HG03558 (cell line): ENCODE measurements at regions not wholly inside any gene's neighbourhood (a gene's known extent, or its start where the extent isn't known, plus 50 kb on each side); places are given as distances from the start of the nearest gene placed in this dataset.

Experiments used
- ATAC-seq: cut with Tn5 transposase; IDR thresholded peaks from one replicate; pipeline ENCODE4 v1.9.1; 2021; ENCODE audit warnings: moderate number of reproducible peaks; ENCODE audit not compliant: unreplicated experiment; ENCODE audit errors: extremely low read depth

DNA sequence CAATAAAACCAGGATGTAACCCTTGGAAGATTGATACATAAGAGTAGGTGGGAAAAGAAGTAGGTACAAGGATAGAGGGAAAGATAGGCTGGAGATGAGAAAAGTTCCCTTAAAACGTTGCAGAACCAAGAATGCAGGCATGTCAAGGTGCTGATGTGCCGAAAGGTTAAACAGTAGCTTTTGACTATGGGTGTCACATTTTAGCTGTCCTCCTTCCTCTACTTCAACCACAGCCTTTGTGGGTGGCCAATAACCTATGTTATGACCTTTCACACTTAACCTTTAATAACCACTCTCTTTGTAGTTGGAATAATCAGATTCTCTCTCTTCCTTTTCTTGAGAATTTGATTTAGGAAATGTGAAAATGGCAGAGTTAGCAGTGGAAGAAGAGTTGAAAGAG, 184.5 kb upstream of the GAP43 start:
- no peak for ATAC-seq

DNA sequence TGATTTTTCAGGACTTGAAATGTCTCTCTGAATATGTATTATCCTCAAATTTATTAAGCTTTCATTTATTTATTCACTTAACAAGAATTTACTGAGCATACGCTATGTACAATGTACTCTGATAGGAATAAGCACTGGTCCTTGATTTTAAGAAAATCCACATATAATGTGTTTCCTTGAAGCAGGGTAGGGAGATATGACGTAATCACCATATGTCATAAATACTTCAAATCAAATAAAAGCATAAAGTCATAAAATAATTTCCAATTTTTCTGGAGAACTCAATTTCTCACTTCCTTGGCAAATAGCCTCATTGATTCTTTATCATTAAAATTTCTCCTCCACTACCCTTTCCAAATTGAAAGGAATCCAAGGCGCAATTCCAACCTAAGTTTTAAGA, 177.8 kb upstream of the GAP43 start:
- no peak for ATAC-seq

DNA sequence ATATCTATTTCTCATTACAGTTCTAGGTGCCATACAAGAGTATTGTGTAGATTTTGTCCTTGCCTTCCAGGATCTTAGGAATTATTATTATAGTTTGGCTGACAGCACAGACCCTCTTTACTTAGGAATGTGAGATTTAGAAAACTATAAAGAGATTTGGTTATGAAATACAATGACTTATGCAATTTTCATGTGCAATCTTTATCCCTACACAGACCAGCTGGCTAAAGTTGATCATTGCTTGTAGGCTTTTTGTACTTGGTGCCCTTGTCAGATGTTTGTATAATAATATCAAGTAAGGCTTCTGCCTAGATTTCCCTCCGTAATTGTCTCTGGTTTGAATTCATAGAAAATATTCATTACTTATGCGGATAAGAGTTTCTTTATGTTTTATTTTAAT, 174.5 kb upstream of the GAP43 start:
- no peak for ATAC-seq

DNA sequence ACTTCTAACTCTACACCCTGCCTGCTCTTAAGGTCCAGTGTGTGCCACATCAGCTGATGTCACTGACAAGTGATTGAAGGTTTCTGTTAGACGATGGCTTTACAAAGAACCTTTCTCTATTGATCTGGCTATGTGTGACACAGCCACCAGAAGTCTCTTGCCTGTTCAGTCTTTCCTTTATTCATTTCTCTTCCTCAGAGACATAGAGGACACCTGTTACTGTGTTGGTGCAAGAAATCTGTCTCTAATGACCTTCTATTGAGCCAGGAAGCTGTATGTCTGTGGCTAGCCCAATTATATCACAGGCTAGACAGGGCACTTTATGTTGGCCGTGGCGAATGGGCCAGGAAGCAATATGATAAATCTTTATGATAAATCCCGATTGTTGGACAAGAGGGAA, 173.3 kb upstream of the GAP43 start:
- ATAC-seq, result no peak

DNA sequence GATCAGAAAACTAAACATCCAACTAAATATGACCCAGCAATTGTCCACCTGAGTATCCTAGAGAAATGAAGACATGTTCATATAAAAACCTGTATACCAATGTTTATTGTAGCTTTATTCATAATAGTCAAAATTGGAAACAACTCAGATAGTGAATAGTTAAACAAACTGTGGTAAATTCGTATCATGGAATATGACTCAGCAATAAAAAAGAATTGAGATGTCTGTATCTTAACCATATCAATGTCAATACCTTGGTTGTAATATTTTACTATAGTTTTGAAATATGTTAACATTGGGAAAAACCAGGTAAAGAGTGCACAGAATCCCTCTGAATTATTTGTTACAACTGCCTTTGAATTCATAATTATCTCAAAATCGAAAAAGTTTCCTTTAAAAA, 159.3 kb upstream of the GAP43 start:
- no peak for ATAC-seq

DNA sequence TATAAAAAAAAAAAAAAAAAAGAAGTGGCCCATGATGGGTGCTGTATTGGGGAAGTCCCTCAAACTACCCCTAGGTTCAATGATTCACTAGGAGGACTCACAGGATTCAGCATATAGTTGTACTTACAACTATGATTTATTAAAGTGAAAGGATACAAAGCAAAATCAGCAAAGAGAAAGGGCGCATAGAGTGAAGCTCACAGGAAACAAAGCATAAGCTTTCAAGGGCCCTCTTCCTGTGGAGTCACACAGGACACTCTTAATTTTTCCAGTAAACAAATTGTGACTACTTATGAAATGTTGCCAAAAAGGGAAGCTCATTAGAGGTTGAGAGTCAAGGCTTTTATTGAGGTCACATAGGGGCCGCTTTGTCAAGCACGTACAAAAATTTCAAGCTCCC, 153.7 kb upstream of the GAP43 start:
- ATAC-seq, result peak; percentile 71

DNA sequence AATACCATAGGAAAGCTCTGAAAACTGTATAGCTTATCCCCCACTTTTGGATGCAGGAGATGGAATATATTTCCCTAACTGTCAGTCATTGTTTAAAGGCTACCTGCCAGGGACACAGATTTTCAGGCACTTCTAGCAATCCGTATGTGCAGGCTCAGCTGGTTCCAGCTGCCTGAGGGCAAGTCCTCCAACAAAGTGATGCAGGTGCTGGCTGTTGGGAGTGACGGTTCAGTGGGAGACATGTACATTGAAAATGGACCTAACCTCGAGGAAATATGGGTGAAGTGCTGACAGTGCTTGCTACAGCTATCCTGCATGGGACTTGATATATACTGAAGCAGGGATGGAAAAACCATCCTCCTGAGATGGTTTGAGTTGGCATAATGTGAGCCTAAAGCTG, 153.1 kb upstream of the GAP43 start:
- no peak for ATAC-seq

DNA sequence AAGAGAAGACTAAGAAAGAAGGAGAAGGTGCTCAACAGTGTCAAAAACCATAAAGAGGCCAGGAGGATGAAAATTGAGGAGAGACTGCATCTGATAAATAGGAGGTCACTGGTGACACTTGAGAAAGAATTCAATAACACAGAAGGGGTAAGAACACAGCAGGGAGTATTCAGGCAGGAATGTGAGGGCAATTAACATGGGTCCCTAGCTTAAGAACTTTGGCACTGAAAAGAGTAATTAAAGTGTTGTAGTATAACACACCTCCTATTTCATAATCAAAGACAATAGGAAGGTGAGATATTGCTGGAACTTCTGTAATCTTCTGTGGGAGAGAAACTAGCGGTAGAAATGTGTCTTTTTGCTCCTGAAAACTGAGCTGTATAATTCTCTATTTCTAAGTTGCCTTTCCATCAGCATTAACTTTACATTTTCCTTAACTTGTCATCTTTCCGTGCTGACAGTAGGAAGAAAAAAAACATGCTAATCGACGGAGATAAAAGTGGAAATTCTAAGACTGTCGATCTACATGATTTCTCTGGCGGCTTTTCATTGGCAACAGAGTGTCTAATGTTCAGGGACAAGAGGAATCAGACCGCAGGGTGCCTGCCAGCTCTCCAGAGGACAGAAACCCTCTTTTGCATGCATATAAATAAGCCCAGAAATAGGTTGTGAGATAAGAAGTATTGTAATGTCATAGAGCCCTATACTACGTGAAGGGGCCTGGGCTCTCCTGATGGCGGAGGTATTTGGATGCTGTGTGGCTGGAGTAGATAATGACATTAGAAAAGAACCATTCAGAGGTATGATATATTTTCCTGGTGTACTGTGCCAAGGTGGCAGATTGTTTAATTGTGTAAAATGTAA, 147.9 kb upstream of the GAP43 start:
- ATAC-seq, result no peak

DNA sequence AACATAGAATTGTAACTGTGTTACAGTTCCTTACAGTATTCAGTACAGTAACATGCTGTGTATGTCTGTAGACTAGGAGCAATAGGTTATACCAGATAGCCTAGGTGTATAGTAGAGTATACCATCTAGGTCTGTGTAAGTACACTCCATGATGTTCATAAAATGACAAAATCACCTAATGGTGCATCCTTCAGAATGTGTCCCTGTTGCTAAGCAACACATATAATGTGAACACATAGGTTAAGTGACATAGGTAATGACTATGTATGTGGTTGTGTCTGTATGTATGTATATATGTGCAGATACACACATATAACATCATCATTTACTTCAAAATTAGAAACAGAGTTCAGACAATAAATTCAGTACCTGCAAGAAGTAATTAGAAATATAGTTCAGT, 146.8 kb upstream of the GAP43 start:
- ATAC-seq, result no peak

DNA sequence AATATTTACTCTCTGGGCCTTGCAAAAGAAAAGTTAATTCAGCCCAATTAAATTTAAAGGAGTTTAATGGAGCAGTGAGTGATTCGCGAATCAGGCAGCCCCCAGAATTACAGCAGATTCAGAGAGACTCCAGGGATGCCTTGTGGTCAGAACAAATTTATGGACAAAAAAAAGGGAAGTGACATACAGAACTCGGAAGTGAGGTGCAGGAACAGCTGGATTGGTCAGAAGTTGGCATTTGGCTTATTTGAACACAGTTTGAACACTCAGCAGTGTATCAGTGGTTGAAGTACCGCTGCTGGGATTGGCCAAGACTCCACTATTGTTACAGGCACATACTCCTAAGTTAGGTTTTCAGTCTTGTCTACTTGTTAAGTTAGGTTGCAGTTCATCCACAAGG, 145.0 kb upstream of the GAP43 start:
- ATAC-seq, result no peak

DNA sequence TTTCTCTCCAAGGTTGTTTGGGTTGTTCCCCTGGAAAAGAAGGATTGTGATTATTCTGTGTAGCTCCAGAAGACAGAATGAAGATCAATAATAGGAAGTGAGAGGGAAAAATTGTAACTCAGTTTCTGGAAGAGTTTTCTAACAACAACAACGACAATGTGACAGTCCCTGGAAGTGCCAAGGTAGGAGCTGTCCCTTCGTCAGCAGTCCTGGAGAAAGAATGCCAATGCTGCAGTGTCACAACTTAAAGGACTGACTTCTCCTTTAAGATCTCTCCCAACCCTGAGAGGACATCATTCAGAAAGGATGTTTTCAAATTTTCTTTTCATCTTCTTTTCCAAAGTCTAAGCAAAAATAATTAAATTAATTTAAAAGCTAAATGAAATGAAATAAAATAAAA, 136.4 kb upstream of the GAP43 start:
- no peak for ATAC-seq

DNA sequence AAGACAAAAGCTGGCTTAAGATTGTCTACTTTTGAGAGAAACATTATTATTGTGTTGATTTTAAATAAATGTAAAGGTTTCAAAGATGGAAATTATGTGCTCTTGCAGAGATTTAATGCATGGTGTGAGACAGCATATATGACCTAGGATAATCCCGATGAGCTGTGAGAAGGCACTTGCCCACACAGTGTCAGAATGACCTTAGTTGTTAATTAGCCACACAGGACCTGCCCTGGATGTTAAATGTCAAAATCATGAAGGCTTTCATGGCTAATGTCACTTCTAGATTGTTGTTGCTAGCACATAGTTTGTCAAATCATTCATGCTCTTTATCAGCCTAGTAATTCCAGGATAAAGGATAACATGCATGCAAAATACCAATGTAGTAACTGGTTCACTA, 135.3 kb upstream of the GAP43 start:
- no peak for ATAC-seq

DNA sequence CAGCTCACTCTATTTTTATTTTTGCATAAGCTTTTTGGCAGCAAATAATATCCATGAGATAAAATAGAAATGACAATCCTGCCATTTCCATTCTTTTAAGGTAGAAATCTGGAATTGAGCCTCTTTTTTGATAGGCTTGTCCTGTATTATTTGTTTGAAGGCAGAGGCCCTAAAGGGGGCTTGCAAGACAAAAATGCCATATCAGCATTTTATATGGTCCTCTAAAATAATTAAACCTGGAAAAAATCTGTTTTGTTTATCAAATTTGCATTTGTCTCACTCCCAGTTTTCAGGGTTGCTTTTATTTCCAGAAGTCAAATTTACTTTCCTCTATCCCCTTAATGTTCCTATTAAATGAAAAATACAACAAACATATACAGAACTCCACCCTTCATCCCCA, 134.9 kb upstream of the GAP43 start:
- ATAC-seq, result no peak

DNA sequence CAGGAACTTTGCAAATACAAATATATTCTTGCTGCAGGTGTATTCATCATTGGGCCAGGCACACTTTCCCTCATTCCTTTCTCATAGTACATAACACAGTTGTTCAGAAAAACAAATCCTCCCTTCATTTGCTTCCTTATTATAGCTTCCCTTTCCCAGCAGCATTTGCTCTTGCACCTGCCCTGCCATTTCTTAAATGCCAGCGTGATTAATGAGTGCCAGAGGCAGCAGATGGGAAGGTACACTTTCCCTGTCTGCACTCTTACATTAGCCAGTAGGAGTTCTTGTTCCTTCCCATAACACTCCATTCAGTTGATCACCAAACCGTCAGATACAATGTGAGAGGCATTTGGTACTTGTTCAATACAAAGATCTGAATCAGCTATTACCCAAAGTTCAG, 128.5 kb upstream of the GAP43 start:
- ATAC-seq, result no peak

DNA sequence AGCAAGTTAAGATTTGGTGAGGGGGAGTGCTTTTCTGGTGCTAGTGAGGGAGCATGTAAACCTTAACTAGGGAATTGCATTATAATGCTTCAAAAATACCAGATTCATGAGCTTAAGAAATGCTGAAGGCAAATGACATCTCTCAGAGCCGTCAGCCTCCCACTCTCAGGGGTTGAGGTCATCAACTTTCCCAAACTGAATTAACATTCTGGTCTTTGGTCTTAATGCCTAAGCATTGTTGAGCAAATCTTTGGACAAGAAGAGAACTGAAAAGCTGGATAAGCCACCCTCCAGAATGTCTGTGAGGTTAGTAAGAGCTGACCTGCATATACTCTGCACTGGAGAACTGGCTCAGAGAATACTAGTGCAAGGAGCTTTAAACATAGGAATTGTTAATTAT, 124.9 kb upstream of the GAP43 start:
- no peak for ATAC-seq

DNA sequence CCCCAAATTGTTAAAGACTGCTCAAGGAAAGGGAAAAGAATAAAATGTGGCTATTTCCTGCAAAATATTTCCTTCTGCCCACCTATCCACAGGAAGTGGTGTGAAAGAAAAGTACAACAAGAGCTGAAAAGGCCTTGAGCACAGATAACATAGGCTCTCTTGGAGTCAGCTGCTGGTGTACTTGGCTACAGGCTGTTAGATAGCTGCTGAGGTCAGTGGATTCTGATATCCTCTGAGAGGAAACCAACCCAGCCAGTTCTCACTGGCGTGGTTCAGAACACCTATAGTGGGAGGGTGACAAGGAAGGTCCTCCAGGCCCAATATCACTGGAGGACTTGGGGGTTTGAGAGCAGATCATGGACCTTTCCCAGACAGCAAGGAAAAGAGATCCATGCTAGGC, 124.4 kb upstream of the GAP43 start:
- no peak for ATAC-seq

DNA sequence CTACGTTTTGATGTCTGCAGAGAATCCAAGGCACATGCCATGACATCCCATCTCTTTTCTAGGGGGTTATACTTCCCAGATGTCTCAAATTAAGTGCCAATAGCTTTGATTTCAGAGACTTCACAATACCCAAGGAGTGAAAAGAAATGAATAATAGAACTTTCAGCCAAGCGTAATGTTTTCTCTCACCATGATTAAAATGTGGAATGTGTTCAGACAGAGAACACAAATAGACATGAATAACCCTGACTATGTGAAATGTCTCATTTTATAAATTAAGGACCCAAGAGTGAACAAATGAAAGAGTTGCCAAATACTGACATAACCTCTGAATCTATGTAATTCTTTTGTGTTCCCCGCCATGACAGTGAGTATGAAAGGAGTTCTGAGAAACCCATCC, 123.6 kb upstream of the GAP43 start:
- ATAC-seq, result no peak

DNA sequence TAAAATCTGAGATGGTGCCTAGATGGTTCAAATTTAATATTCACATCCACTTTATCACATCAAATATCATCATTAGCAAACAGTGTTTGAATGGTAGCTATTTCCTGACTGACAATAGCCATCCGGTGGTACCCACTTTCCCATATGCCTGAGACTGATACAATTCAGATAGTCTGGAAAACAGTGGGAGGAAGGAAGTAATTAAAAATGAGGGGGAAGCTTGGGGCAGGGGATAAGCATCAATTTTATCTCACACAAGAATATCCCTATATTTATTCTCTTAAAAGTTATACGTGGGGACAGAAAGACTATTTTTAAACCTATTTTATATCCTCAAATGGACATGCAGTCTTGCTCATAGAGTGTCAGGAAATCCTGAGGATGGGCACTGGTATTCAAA, 122.5 kb upstream of the GAP43 start:
- ATAC-seq, result no peak

DNA sequence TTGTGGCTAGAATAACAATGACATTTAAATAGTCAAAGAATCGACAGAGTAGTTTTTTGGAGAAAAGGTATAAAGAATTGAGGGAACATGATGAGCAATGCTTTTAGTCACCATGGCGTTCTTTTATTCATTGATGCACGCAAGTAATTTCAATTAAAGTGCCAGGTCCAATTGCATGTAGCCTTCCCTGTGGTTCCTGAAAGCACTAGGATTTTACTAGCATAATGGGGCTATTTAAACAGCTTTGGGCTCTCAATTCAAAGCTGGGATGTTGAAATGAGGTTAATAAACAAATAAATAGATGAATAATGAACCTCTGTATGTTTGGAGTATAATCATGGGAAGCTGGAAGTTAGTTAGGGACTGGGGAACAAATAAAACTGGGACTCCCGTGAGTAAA, 121.2 kb upstream of the GAP43 start:
- ATAC-seq, result no peak

DNA sequence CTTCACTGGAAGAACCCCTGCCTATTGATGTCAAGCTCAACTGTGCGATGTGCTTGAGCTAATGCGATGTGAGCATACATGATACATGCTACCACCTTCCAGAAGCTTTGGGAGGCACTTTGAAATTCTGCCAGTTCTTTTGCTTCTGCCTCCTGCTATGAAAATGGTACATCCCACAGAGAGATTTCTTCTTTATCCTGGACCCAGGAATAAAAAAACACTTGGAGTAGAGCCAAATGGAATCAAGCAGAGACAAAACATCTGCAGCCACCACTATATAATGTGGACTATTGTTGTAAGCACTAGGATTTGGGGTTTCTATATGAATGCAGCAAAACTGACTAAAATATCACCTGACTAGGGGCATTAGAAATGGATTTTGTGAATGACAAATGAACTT, 119.9 kb upstream of the GAP43 start:
- ATAC-seq, result no peak

DNA sequence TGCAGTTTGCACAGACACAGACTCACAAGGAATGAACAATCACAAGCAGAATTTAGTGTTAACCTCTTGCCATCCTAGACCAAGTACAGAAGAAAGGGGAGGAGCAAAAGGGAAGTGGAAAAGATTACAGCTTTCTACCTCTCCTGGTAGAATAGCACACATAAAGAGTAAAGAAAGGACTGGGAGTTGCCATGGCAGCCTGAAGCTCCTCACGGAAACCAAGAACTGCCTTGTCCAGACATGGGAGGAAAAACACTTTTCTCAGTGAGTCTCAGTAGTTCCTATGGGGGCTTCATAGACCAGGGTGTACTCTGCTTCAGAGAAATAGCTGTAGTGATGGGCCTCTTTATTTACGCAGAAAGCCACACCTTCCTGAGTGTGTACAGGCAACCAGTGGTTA, 114.7 kb upstream of the GAP43 start:
- no peak for ATAC-seq

DNA sequence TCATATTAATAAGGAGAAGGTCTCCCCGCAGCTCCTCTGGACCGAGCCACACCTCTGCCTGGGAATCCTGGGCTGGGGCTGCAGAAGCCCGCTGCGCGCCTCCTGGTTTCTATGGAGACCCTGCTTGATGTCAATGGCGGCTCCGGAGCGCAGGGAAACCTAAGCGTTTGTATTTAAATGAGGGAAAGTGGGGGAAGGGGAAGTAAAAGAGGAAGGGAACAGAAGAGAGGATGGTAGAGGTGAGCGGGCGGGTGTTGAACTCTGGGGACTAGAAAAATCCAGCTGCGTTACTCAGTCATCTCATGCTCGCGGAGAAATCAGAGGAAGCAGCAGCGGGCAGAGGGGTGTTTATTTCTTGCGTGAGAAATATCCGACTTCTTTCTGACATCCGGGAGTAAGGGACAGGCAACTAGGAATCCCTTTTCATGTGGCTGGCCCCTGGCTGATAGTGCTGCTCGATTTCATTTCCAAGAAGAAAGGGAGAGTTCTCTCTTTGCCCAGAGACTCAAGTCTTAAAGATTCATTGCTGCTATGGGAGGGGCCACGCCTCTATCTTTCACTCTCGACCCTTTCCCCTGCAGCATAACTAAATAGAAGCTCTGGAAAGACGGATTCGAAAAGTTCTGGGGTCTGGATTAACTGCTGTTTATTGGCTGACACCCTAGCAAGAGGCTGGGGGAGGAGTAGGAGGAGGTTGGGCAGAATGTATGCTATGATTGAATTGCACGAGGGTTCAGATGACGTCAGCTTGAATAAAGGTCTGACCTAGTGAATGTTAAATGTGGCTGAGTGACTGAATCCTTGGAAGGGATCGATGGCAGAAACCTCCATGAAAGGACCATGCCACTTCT, 110.5 kb upstream of the GAP43 start:
- ATAC-seq, result no peak
